PFSK-1 (cell line): ENCODE measurements at regions not wholly inside any gene's neighbourhood (a gene's known extent, or its start where the extent isn't known, plus 50 kb on each side); places are given as distances from the start of the nearest gene placed in this dataset.

Source experiments
- FOXP2 ChIP-seq: optimal IDR thresholded peaks from 2 replicates; pipeline ENCODE3; 2011; ENCODE audit warnings: borderline replicate concordance, control low read depth, inconsistent platforms; ENCODE audit not compliant: insufficient read depth; ENCODE audit errors: extremely low read length, extremely low read depth
- POLR2AphosphoS5 ChIP-seq: IDR thresholded peaks from 2 replicates; pipeline ENCODE4 v1.6.1; 2012; ENCODE audit warnings: low read depth, mild to moderate bottlenecking, control low read depth, low read length, moderate library complexity
- SIN3A ChIP-seq: IDR thresholded peaks from 2 replicates; pipeline ENCODE4 v1.6.1; 2012; ENCODE audit warnings: mild to moderate bottlenecking, low read length, moderate library complexity, borderline replicate concordance; ENCODE audit not compliant: insufficient read depth
- TAF1 ChIP-seq: IDR thresholded peaks from 2 replicates; pipeline ENCODE4 v1.6.1; 2012; ENCODE audit warnings: low read length, control low read depth, borderline replicate concordance; ENCODE audit not compliant: insufficient read depth
- TF ChIP-seq, protein P1 (sequence below), 2 experiments: IDR thresholded peaks; 2 replicates each; pipeline versions ENCODE4 v1.6.1 to v1.8.0; 2011 to 2012; ENCODE audit warnings: low read depth in 2 of 2, low read length in 2 of 2, control low read depth in 1 of 2, inconsistent platforms in 1 of 2, mild to moderate bottlenecking in 1 of 2, moderate library complexity in 1 of 2; ENCODE audit not compliant: insufficient read depth in 1 of 2

DNA sequence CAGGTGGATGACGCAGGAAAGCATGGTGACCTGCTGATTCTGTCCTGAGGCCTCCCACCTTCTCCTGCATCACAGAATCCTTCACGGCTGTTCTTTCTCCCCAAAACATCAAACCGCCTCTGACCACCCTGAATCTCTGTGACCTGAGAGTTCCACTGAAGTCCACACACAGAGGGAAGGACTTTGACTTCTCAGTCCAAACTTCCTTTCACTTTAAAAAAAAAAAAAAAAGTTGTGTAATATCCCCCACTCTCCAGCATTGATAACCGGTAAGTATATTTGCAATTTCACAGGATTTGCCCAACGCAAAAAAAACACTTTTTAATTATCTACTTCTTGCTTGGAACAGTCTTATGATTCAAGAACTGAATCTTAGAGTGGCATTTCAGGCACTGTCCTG, 259.5 kb upstream of the IRS2 start:
- no peak for TF ChIP-seq FOXP2
- TF ChIP-seq TAF1, result no peak
- TF ChIP-seq, protein P1, sequence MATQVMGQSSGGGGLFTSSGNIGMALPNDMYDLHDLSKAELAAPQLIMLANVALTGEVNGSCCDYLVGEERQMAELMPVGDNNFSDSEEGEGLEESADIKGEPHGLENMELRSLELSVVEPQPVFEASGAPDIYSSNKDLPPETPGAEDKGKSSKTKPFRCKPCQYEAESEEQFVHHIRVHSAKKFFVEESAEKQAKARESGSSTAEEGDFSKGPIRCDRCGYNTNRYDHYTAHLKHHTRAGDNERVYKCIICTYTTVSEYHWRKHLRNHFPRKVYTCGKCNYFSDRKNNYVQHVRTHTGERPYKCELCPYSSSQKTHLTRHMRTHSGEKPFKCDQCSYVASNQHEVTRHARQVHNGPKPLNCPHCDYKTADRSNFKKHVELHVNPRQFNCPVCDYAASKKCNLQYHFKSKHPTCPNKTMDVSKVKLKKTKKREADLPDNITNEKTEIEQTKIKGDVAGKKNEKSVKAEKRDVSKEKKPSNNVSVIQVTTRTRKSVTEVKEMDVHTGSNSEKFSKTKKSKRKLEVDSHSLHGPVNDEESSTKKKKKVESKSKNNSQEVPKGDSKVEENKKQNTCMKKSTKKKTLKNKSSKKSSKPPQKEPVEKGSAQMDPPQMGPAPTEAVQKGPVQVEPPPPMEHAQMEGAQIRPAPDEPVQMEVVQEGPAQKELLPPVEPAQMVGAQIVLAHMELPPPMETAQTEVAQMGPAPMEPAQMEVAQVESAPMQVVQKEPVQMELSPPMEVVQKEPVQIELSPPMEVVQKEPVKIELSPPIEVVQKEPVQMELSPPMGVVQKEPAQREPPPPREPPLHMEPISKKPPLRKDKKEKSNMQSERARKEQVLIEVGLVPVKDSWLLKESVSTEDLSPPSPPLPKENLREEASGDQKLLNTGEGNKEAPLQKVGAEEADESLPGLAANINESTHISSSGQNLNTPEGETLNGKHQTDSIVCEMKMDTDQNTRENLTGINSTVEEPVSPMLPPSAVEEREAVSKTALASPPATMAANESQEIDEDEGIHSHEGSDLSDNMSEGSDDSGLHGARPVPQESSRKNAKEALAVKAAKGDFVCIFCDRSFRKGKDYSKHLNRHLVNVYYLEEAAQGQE (IDR thresholded peaks at IDR 0.05; ENCODE audit: insufficient read depth in 1 of 2, low read depth in 2 of 2, low read length in 2 of 2), result no peak
- TF ChIP-seq POLR2AphosphoS5, result no peak
- TF ChIP-seq SIN3A, result no peak

GRCh38 chr13:110045202-110045601, 258.8 kb upstream of the IRS2 start:
- no peak for TF ChIP-seq FOXP2
- TF ChIP-seq, protein P1 (IDR thresholded peaks at IDR 0.05; ENCODE audit: insufficient read depth in 1 of 2, low read depth in 2 of 2, low read length in 2 of 2), result no peak

- TF ChIP-seq POLR2AphosphoS5 (no peak), TAF1 (no peak), FOXP2 (no peak), SIN3A (no peak)
- TF ChIP-seq, protein P1 (IDR thresholded peaks at IDR 0.05; ENCODE audit: insufficient read depth in 1 of 2, low read depth in 2 of 2, low read length in 2 of 2), result no peak
These were observed 258.2 kb upstream of the IRS2 start for GRCh38 chr13:110044551-110045111.

GRCh38 chr13:110042253-110042950, 256.0 kb upstream of the IRS2 start:
- TF ChIP-seq TAF1 (no peak), POLR2AphosphoS5 (no peak), FOXP2 (no peak), SIN3A (no peak)
- TF ChIP-seq, protein P1 (IDR thresholded peaks at IDR 0.05; ENCODE audit: insufficient read depth in 1 of 2, low read depth in 2 of 2, low read length in 2 of 2), result no peak

GRCh38 chr13:110037925-110038573, 251.7 kb upstream of the IRS2 start:
- TF ChIP-seq, protein P1 (IDR thresholded peaks at IDR 0.05; ENCODE audit: insufficient read depth in 1 of 2, low read depth in 2 of 2, low read length in 2 of 2), result no peak
- no peak for TF ChIP-seq TAF1
- no peak for TF ChIP-seq SIN3A
- TF ChIP-seq FOXP2, result no peak
- no peak for TF ChIP-seq POLR2AphosphoS5
